Thoracic aorta (tissue), 2 donors: ENCODE measurements at regions not wholly inside any gene's neighbourhood (a gene's known extent, or its start where the extent isn't known, plus 50 kb on each side); places are given as distances from the start of the nearest gene placed in this dataset.

Source experiments
- ATAC-seq: fragments of 150-250 bp; one replicate; pipeline ENCODE4 v1.8.0; 2017; ENCODE audit warnings: low read depth; ENCODE audit not compliant: insufficient number of reproducible peaks, low FRiP score
- DNase-seq: peaks from one replicate; pipeline ENCODE4 v3.0.0-alpha.2; 2020; ENCODE audit warnings: low spot score
- H3K27ac ChIP-seq, 2 donors: fragments of 200-600 bp; sonication (generic); 1 replicate in 1 of 2; 2 replicates in 1 of 2; pipeline ENCODE4 v1.5.1; 2016; ENCODE audit warnings: mild to moderate bottlenecking in 2 of 2, moderate library complexity in 2 of 2
- H3K27me3 ChIP-seq: fragments of 200-600 bp; sonication (generic); replicated peaks from 2 replicates; pipeline ENCODE4 v1.6.0; 2016; ENCODE audit warnings: mild to moderate bottlenecking; ENCODE audit not compliant: insufficient read depth
- H3K36me3 ChIP-seq: fragments of 200-600 bp; sonication (generic); one replicate; pipeline ENCODE4 v1.5.1; 2016
- H3K4me1 ChIP-seq, 2 donors: fragments of 200-600 bp; sonication (generic); 1 replicate in 1 of 2; 2 replicates in 1 of 2; pipeline versions ENCODE4 v1.5.1 to v1.6.0; 2016; ENCODE audit warnings: low read depth in 2 of 2, mild to moderate bottlenecking in 1 of 2; ENCODE audit not compliant: control insufficient read depth in 1 of 2
- H3K4me3 ChIP-seq: fragments of 200-600 bp; sonication (generic); 2 replicates; pipeline ENCODE4 v1.5.1; 2016; ENCODE audit warnings: mild to moderate bottlenecking
- H3K9me3 ChIP-seq: fragments of 200-600 bp; sonication (generic); 2 replicates; pipeline ENCODE4 v1.5.1; 2016
- TF ChIP-seq, protein P1 (sequence below): fragments of 200-600 bp; sonication (generic); IDR thresholded peaks from one replicate; pipeline ENCODE4 v1.5.1; 2019; ENCODE audit warnings: antibody characterized with exemption

DNA sequence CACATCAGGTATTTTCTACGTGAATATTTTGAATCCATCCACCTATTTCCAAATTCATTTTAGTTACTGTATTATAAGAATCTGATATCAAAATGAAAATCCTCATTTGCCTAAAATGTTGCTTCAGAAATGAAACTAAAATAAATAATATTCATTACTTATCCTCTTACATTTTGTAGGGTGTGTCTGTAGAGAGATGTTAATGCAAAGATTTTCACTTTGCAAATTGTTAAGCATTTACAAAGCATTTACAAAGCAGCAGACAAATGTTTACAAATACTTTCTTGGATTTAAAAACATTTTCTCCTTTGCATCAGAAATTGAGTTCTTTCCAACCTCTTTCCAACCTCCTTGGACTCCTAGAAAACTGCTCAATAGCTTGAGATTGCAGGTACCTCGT is 360.0 kb upstream of the DCN start:
- Histone ChIP-seq H3K9me3 (no peaks in the 10 kb centered on the region), H3K4me1 (no peaks in the 10 kb centered on the region), H3K27me3 (no peaks in the 10 kb centered on the region), H3K4me3 (no peak overlapping the region), H3K36me3 (no peaks in the 10 kb centered on the region), H3K27ac (no peak overlapping the region)
- DNase-seq = no peak
- TF ChIP-seq, protein P1, sequence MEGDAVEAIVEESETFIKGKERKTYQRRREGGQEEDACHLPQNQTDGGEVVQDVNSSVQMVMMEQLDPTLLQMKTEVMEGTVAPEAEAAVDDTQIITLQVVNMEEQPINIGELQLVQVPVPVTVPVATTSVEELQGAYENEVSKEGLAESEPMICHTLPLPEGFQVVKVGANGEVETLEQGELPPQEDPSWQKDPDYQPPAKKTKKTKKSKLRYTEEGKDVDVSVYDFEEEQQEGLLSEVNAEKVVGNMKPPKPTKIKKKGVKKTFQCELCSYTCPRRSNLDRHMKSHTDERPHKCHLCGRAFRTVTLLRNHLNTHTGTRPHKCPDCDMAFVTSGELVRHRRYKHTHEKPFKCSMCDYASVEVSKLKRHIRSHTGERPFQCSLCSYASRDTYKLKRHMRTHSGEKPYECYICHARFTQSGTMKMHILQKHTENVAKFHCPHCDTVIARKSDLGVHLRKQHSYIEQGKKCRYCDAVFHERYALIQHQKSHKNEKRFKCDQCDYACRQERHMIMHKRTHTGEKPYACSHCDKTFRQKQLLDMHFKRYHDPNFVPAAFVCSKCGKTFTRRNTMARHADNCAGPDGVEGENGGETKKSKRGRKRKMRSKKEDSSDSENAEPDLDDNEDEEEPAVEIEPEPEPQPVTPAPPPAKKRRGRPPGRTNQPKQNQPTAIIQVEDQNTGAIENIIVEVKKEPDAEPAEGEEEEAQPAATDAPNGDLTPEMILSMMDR = no peak
- ATAC-seq = no peak

DNA sequence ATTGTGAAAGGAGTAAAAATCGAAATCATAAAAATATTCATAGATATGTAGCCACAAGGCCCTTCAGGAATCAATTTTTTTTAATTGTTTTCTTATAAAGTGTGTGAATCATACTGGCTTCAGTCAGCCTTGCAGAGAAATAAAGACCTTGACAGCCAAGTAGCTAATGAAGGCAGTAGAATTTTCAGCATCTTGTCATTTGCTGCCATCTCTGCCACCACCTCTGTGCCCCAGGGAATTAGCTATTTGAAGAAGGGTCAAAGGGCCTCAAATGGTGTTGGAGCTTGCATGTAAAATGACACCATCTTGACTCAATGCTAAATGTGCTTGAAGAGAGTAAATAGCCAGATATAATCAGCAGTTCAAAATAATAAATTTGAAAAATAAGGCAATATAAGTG is 359.4 kb upstream of the DCN start:
- H3K4me3 ChIP-seq = no peak overlapping the region

GRCh38 chr12:91538418-91538817 is 355.8 kb upstream of the DCN start:
- Histone ChIP-seq H3K27me3 (no peaks in the 10 kb centered on the region), H3K4me3 (no peak overlapping the region), H3K4me1 (no peaks in the 10 kb centered on the region), H3K27ac (no peak overlapping the region), H3K9me3 (peaks cover 7% of the 10 kb centered on the region), H3K36me3 (no peaks in the 10 kb centered on the region)
- no peak for DNase-seq
- TF ChIP-seq, protein P1 = no peak
- no peak for ATAC-seq

More for the DNA sequence above, 359.4 kb upstream of the DCN start:
- DNase-seq (no peak), ATAC-seq (no peak)
- no peaks in the 10 kb centered on the region for H3K9me3 ChIP-seq
- no peaks in the 10 kb centered on the region for H3K36me3 ChIP-seq
- H3K27ac ChIP-seq = no peak overlapping the region
- TF ChIP-seq, protein P1 = no peak
- no peaks in the 10 kb centered on the region for H3K4me1 ChIP-seq
- H3K27me3 ChIP-seq = no peaks in the 10 kb centered on the region

- H3K27me3 ChIP-seq = no peaks in the 10 kb centered on the region
- H3K9me3 ChIP-seq = peaks cover 17% of the 10 kb centered on the region
- no peak for ATAC-seq
- no peak for DNase-seq
- TF ChIP-seq, protein P1 = no peak
- no peaks in the 10 kb centered on the region for H3K4me1 ChIP-seq
- no peak overlapping the region for H3K27ac ChIP-seq
- no peaks in the 10 kb centered on the region for H3K36me3 ChIP-seq
- no peak overlapping the region for H3K4me3 ChIP-seq
Observed at GRCh38 chr12:91533366-91533765, 350.7 kb upstream of the DCN start.

DNA sequence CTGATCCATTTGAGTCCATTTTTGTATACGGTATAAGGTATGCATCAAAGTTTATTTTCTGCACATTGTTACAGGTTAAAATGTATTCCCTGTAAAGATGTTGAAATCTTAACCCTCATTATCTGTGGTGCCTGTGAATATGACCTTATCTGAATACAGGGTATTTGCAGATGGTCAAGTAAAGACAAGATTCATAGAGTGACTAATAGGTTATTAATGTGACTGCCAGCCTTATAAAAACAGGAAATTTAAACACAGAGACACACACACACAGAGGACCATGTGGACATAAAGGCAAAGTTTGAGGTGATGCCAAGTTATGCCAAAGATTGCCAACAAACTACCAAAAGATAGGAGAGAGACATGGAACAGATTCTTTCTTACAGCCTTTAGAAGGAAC is 347.2 kb upstream of the DCN start:
- Histone ChIP-seq H3K27me3 (no peaks in the 10 kb centered on the region), H3K4me3 (no peak overlapping the region), H3K36me3 (no peaks in the 10 kb centered on the region), H3K27ac (no peak overlapping the region), H3K4me1 (no peaks in the 10 kb centered on the region), H3K9me3 (peaks cover 17% of the 10 kb centered on the region)
- no peak for DNase-seq
- ATAC-seq = no peak
- TF ChIP-seq, protein P1 = no peak
